H1 (cell line): ENCODE measurements at regions not wholly inside any gene's neighbourhood (a gene's known extent, or its start where the extent isn't known, plus 50 kb on each side); places are given as distances from the start of the nearest gene placed in this dataset.
A peak's percentile ranks its signal among the peaks of the same experiment; 100 is the strongest.

Source experiments
- BRCA1 ChIP-seq: IDR thresholded peaks from 2 replicates; pipeline ENCODE4 v1.6.1; 2012; ENCODE audit warnings: low read depth, low read length, improper control_type of control experiment
- EP300 ChIP-seq, 2 experiments: IDR thresholded peaks; 1 replicate in 1 of 2; 2 replicates in 1 of 2; pipeline ENCODE4 v1.6.1; 2011 to 2012; ENCODE audit warnings: low read depth in 2 of 2, low read length in 2 of 2, mild to moderate bottlenecking in 2 of 2, borderline replicate concordance in 1 of 2, inconsistent platforms in 1 of 2, moderate library complexity in 1 of 2
- EZH2 ChIP-seq: fragments of 200-600 bp; sonication (generic); IDR thresholded peaks from 2 replicates; pipeline ENCODE4 v1.7.1; 2012; ENCODE audit warnings: low read depth, mild to moderate bottlenecking, moderate library complexity, low read length, inconsistent platforms; ENCODE audit not compliant: severe bottlenecking
- JUND ChIP-seq: IDR thresholded peaks from 2 replicates; pipeline ENCODE4 v1.6.1; 2011; ENCODE audit warnings: mild to moderate bottlenecking, improper control_type of control experiment, low read length
- PHF8 ChIP-seq: fragments of 200-600 bp; sonication (generic); conservative IDR thresholded peaks from 2 replicates; pipeline ENCODE4 v1.7.1; 2012; ENCODE audit warnings: low read depth, mild to moderate bottlenecking, inconsistent platforms, low read length, moderate library complexity
- POLR2A ChIP-seq, 2 experiments: IDR thresholded peaks; 1 replicate in 1 of 2; 2 replicates in 1 of 2; pipeline ENCODE4 v1.6.1; 2011; ENCODE audit warnings: low read depth in 2 of 2, low read length in 2 of 2, mild to moderate bottlenecking in 2 of 2; ENCODE audit errors: control extremely low read depth in 1 of 2
- POLR2AphosphoS5 ChIP-seq: IDR thresholded peaks from 2 replicates; pipeline ENCODE4 v1.6.1; 2011; ENCODE audit warnings: low read depth, low read length
- RAD21 ChIP-seq, 2 experiments: IDR thresholded peaks in 1 of 2; conservative IDR thresholded peaks in 1 of 2; 2 replicates each; pipeline ENCODE4 v1.6.1; 2011; ENCODE audit warnings: low read depth in 2 of 2, low read length in 2 of 2, improper control_type of control experiment in 1 of 2, inconsistent platforms in 1 of 2, mild to moderate bottlenecking in 1 of 2, moderate library complexity in 1 of 2
- SIN3A ChIP-seq, 2 experiments: IDR thresholded peaks in 1 of 2; conservative IDR thresholded peaks in 1 of 2; 2 replicates each; pipeline ENCODE4 v1.6.1; 2011 to 2012; ENCODE audit warnings: low read length in 2 of 2, improper control_type of control experiment in 1 of 2, low read depth in 1 of 2, mild to moderate bottlenecking in 1 of 2
- TCF12 ChIP-seq: IDR thresholded peaks from 2 replicates; pipeline ENCODE4 v1.6.1; 2011; ENCODE audit warnings: low read depth, mild to moderate bottlenecking, low read length
- TEAD4 ChIP-seq: IDR thresholded peaks from 2 replicates; pipeline ENCODE4 v1.6.1; 2012; ENCODE audit warnings: low read depth, low read length, inconsistent platforms, mixed read lengths
- TF ChIP-seq, protein P1 (sequence below), 3 experiments: IDR thresholded peaks; 1 replicate in 2 of 3; 2 replicates in 1 of 3; pipeline versions ENCODE4 v1.5.1 to v1.6.1; 2011; ENCODE audit warnings: low read length in 3 of 3, mild to moderate bottlenecking in 3 of 3, inconsistent platforms in 2 of 3, low read depth in 1 of 3, moderate library complexity in 1 of 3; ENCODE audit not compliant: insufficient read depth in 1 of 3; ENCODE audit errors: control extremely low read depth in 1 of 3

- TF ChIP-seq POLR2A (IDR thresholded peaks at IDR 0.05; ENCODE audit: control extremely low read depth in 1 of 2, low read depth in 2 of 2, low read length in 2 of 2), result no peak
- TF ChIP-seq SIN3A (conservative IDR thresholded peaks at IDR 0.05 in 1 of 2, IDR thresholded peaks at IDR 0.05 in 1 of 2; ENCODE audit: low read depth in 1 of 2, low read length in 2 of 2), result no peak
- TF ChIP-seq, protein P1, sequence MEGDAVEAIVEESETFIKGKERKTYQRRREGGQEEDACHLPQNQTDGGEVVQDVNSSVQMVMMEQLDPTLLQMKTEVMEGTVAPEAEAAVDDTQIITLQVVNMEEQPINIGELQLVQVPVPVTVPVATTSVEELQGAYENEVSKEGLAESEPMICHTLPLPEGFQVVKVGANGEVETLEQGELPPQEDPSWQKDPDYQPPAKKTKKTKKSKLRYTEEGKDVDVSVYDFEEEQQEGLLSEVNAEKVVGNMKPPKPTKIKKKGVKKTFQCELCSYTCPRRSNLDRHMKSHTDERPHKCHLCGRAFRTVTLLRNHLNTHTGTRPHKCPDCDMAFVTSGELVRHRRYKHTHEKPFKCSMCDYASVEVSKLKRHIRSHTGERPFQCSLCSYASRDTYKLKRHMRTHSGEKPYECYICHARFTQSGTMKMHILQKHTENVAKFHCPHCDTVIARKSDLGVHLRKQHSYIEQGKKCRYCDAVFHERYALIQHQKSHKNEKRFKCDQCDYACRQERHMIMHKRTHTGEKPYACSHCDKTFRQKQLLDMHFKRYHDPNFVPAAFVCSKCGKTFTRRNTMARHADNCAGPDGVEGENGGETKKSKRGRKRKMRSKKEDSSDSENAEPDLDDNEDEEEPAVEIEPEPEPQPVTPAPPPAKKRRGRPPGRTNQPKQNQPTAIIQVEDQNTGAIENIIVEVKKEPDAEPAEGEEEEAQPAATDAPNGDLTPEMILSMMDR (IDR thresholded peaks at IDR 0.05; ENCODE audit: control extremely low read depth in 1 of 3, insufficient read depth in 1 of 3, low read depth in 1 of 3, low read length in 3 of 3), result peak in 2 of 3 experiments; percentile 23 to 31; a peak in 2 of 4 replicates
- TF ChIP-seq TCF12, result no peak
- TF ChIP-seq BRCA1, result no peak
- TF ChIP-seq POLR2AphosphoS5, result no peak
- no peak for TF ChIP-seq EZH2
- TF ChIP-seq EP300 (IDR thresholded peaks at IDR 0.05; ENCODE audit: borderline replicate concordance in 1 of 2, low read depth in 2 of 2, low read length in 2 of 2), result no peak
- peak in 1 of 2 experiments; percentile 29; a peak in 3 of 4 replicates for TF ChIP-seq RAD21 (IDR thresholded peaks at IDR 0.05 in 1 of 2, conservative IDR thresholded peaks at IDR 0.05 in 1 of 2; ENCODE audit: low read depth in 2 of 2, low read length in 2 of 2)
- TF ChIP-seq TEAD4, result no peak
- TF ChIP-seq JUND, result no peak
- no peak for TF ChIP-seq PHF8
Measured at GRCh38 chr5:64451551-64451950, 54.3 kb upstream of the RGS7BP start.
